CD4-positive, CD25-positive, alpha-beta regulatory T cell (primary cell): ENCODE measurements at regions not wholly inside any gene's neighbourhood (a gene's known extent, or its start where the extent isn't known, plus 50 kb on each side); places are given as distances from the start of the nearest gene placed in this dataset.

Experiments used
- ATAC-seq, 2 donors: fragments of 150-1000 bp; cut with Tn5 transposase; one replicate each; pipeline ENCODE4 v1.10.0; 2021; ENCODE audit warnings: low read depth in 2 of 2, moderate number of reproducible peaks in 2 of 2, moderate library complexity in 1 of 2
- DNase-seq, 3 donors: peaks; one replicate each; pipeline versions ENCODE4 v3.0.0 to v3.0.0-alpha.2; 2012 to 2022; ENCODE audit warnings: mixed read lengths in 1 of 3
- H3K27ac ChIP-seq: one replicate; pipeline ENCODE4 v1.7.0; 2013; ENCODE audit warnings: mild to moderate bottlenecking, low read length; ENCODE audit not compliant: insufficient read depth, poor library complexity, severe bottlenecking
- H3K27me3 ChIP-seq: one replicate; pipeline ENCODE4 v1.7.0; 2013; ENCODE audit warnings: low read length; ENCODE audit not compliant: control insufficient read depth, insufficient read depth
- H3K36me3 ChIP-seq: one replicate; pipeline ENCODE4 v1.7.0; 2013; ENCODE audit warnings: mild to moderate bottlenecking, low read length, moderate library complexity; ENCODE audit not compliant: control insufficient read depth, insufficient read depth
- H3K4me1 ChIP-seq: 2 replicates; pipeline ENCODE4 v1.7.0; 2013; ENCODE audit warnings: mild to moderate bottlenecking, low read length; ENCODE audit not compliant: insufficient read depth, control insufficient read depth, poor library complexity, severe bottlenecking
- H3K4me3 ChIP-seq: one replicate; pipeline ENCODE4 v1.7.0; 2013; ENCODE audit warnings: low read depth, mild to moderate bottlenecking, low read length, moderate library complexity
- H3K9me3 ChIP-seq, 2 experiments: 1 replicate in 1 of 2; 2 replicates in 1 of 2; pipeline ENCODE4 v1.7.0; 2013; ENCODE audit warnings: low read length in 2 of 2, mild to moderate bottlenecking in 1 of 2, moderate library complexity in 1 of 2; ENCODE audit not compliant: control insufficient read depth in 2 of 2
- H3K27ac Mint-ChIP-seq, 3 donors: one replicate each; pipeline ENCODE4 v1.8.0; 2020 to 2022; ENCODE audit warnings: mild to moderate bottlenecking in 3 of 3, mixed read lengths in 3 of 3, moderate library complexity in 2 of 3
- H3K27me3 Mint-ChIP-seq: one replicate; pipeline ENCODE4 v1.8.0; 2022; ENCODE audit warnings: mild to moderate bottlenecking, mixed read lengths
- H3K36me3 Mint-ChIP-seq: one replicate; pipeline ENCODE4 v1.8.0; 2020; ENCODE audit warnings: mixed read lengths
- H3K4me1 Mint-ChIP-seq, 4 donors: one replicate each; pipeline ENCODE4 v1.8.0; 2020 to 2022; ENCODE audit warnings: mixed read lengths in 4 of 4, mild to moderate bottlenecking in 1 of 4
- H3K4me3 Mint-ChIP-seq, 4 donors: one replicate each; pipeline ENCODE4 v1.8.0; 2020 to 2022; ENCODE audit warnings: mild to moderate bottlenecking in 4 of 4, mixed read lengths in 4 of 4, moderate library complexity in 3 of 4
- H3K9me3 Mint-ChIP-seq, 7 donors: one replicate each; pipeline ENCODE4 v1.8.0; 2020 to 2022; ENCODE audit warnings: mixed read lengths in 7 of 7, mild to moderate bottlenecking in 3 of 7, moderate library complexity in 2 of 7

DNA sequence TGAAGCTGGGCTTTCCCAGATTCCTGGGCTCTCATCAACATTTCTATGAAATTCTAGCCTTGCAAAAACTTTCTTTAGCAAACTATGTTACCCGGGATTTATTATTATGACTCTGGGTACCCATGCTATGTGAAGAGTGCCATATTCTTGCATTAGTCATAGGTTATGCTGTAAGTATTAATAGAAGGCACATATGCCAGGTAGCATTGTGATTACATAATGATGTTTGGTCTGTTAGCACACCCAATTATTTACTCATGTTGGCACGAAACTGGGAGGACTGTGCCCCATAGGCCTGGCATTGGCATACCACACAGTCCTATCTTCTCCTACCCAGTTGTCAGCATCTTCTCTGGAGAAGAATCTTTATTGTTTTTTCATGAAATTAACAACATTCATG is 171.0 kb downstream of the SLC4A3 start:
- H3K36me3 Mint-ChIP-seq, result no peaks in the 10 kb centered on the region
- Histone ChIP-seq H3K4me1 (no peaks in the 10 kb centered on the region), H3K27ac (no peak overlapping the region), H3K27me3 (no peaks in the 10 kb centered on the region), H3K36me3 (no peaks in the 10 kb centered on the region), H3K9me3 (no peaks in the 10 kb centered on the region), H3K4me3 (no peak overlapping the region)
- DNase-seq (no peak), ATAC-seq (no peak)
- H3K27me3 Mint-ChIP-seq, result peaks cover 4% of the 10 kb centered on the region
- H3K4me1 Mint-ChIP-seq, result no peaks in the 10 kb centered on the region
- H3K27ac Mint-ChIP-seq, result no peak overlapping the region
- no peak overlapping the region for H3K4me3 Mint-ChIP-seq
- H3K9me3 Mint-ChIP-seq, result peaks cover 0 to 4% (median 0%) of the 10 kb centered on the region in 7 donors

DNA sequence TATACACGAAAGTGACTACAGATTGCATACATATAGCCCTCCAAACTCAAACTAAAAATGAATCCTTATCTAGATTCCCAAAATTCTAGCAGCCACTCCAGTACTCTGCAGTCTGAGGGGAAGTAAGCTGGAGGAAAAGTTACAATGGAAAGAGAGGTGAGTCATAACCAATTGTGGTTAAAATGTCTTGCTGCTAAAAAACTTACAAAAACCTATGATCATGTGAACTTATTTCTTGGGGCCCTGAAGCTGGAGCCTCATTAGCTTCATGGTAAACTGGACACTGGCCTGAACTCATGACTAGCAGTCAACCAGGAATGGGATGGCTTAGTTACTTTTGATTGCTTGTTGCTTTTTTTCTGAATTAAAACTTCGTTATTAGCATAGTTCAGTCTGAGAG is 175.9 kb downstream of the SLC4A3 start:
- no peak overlapping the region for H3K4me3 ChIP-seq
- no peak for ATAC-seq
- H3K36me3 ChIP-seq, result no peaks in the 10 kb centered on the region
- no peak overlapping the region for H3K27ac ChIP-seq
- no peaks in the 10 kb centered on the region for H3K4me1 ChIP-seq
- no peak overlapping the region for H3K4me3 Mint-ChIP-seq
- H3K27ac Mint-ChIP-seq, result no peak overlapping the region
- no peak for DNase-seq
- H3K9me3 ChIP-seq, result no peaks in the 10 kb centered on the region
- H3K27me3 Mint-ChIP-seq, result no peaks in the 10 kb centered on the region
- no peaks in the 10 kb centered on the region for H3K27me3 ChIP-seq
- H3K4me1 Mint-ChIP-seq, result no peaks in the 10 kb centered on the region
- peaks cover 0 to 8% (median 0%) of the 10 kb centered on the region in 7 donors for H3K9me3 Mint-ChIP-seq
- no peaks in the 10 kb centered on the region for H3K36me3 Mint-ChIP-seq

DNA sequence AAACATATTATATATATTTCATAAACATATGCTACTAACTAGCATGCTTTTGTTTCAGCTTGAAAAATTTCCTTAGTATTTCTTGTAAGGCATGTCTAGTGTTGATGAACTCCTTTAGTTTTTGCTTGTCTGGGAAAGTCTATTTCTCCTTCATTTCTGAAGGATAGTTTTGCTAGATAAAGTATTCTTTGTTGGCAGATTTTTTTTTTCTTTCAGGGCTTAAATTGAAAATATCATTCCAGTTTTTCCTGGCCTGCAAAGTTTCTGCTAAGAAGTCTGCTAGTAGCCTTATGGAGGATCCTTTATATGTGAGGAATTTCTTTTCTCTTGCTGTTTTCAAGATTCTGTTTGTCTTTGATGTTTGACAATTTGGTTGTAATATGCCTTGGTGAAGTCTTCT is 183.5 kb downstream of the SLC4A3 start:
- no peak overlapping the region for H3K4me3 Mint-ChIP-seq
- H3K27ac Mint-ChIP-seq, result no peak overlapping the region
- H3K4me1 Mint-ChIP-seq, result no peaks in the 10 kb centered on the region
- H3K9me3 ChIP-seq, result peaks cover 10 to 17% of the 10 kb centered on the region in 2 experiments
- ATAC-seq (no peak), DNase-seq (no peak)
- peaks cover 0 to 16% (median 8%) of the 10 kb centered on the region in 7 donors for H3K9me3 Mint-ChIP-seq
- no peak overlapping the region for H3K4me3 ChIP-seq
- H3K27me3 ChIP-seq, result no peaks in the 10 kb centered on the region
- no peaks in the 10 kb centered on the region for H3K27me3 Mint-ChIP-seq
- H3K27ac ChIP-seq, result no peak overlapping the region
- no peaks in the 10 kb centered on the region for H3K4me1 ChIP-seq
- H3K36me3 Mint-ChIP-seq, result no peaks in the 10 kb centered on the region
- no peaks in the 10 kb centered on the region for H3K36me3 ChIP-seq

- Histone ChIP-seq H3K27ac (no peak overlapping the region), H3K27me3 (no peaks in the 10 kb centered on the region), H3K36me3 (no peaks in the 10 kb centered on the region), H3K9me3 (peaks cover 10 to 17% of the 10 kb centered on the region in 2 experiments), H3K4me3 (no peak overlapping the region), H3K4me1 (no peaks in the 10 kb centered on the region)
- H3K4me1 Mint-ChIP-seq, result no peaks in the 10 kb centered on the region
- no peaks in the 10 kb centered on the region for H3K27me3 Mint-ChIP-seq
- DNase-seq, result no peak
- H3K4me3 Mint-ChIP-seq, result no peak overlapping the region
- H3K27ac Mint-ChIP-seq, result no peak overlapping the region
- no peak for ATAC-seq
- H3K36me3 Mint-ChIP-seq, result no peaks in the 10 kb centered on the region
- H3K9me3 Mint-ChIP-seq, result peaks cover 0 to 15% (median 9%) of the 10 kb centered on the region in 7 donors
These were observed 185.2 kb downstream of the SLC4A3 start for GRCh38 chr2:219812672-219813071.

GRCh38 chr2:219820767-219821166 is 193.3 kb downstream of the SLC4A3 start:
- Mint-ChIP-seq H3K27ac (no peak overlapping the region), H3K4me3 (no peak overlapping the region), H3K4me1 (no peaks in the 10 kb centered on the region), H3K9me3 (peaks cover 0 to 8% (median 4%) of the 10 kb centered on the region in 7 donors), H3K27me3 (peaks cover 12% of the 10 kb centered on the region), H3K36me3 (no peaks in the 10 kb centered on the region)
- peaks cover 0 to 2% of the 10 kb centered on the region in 2 experiments for H3K9me3 ChIP-seq
- H3K4me3 ChIP-seq, result no peak overlapping the region
- DNase-seq, result no peak
- ATAC-seq, result no peak
- H3K27me3 ChIP-seq, result no peaks in the 10 kb centered on the region
- no peaks in the 10 kb centered on the region for H3K4me1 ChIP-seq
- H3K27ac ChIP-seq, result no peak overlapping the region
- no peaks in the 10 kb centered on the region for H3K36me3 ChIP-seq

- Histone ChIP-seq H3K4me1 (no peaks in the 10 kb centered on the region), H3K9me3 (peaks cover 0 to 2% of the 10 kb centered on the region in 2 experiments), H3K27ac (no peak overlapping the region), H3K27me3 (no peaks in the 10 kb centered on the region), H3K36me3 (no peaks in the 10 kb centered on the region), H3K4me3 (no peak overlapping the region)
- H3K4me3 Mint-ChIP-seq, result no peak overlapping the region
- H3K36me3 Mint-ChIP-seq, result no peaks in the 10 kb centered on the region
- H3K27ac Mint-ChIP-seq, result no peak overlapping the region
- no peaks in the 10 kb centered on the region for H3K4me1 Mint-ChIP-seq
- ATAC-seq (no peak), DNase-seq (no peak)
- peaks cover 0 to 4% (median 0%) of the 10 kb centered on the region in 7 donors for H3K9me3 Mint-ChIP-seq
- H3K27me3 Mint-ChIP-seq, result peaks cover 12% of the 10 kb centered on the region
These were observed 196.1 kb downstream of the SLC4A3 start for GRCh38 chr2:219823574-219823973.

DNA sequence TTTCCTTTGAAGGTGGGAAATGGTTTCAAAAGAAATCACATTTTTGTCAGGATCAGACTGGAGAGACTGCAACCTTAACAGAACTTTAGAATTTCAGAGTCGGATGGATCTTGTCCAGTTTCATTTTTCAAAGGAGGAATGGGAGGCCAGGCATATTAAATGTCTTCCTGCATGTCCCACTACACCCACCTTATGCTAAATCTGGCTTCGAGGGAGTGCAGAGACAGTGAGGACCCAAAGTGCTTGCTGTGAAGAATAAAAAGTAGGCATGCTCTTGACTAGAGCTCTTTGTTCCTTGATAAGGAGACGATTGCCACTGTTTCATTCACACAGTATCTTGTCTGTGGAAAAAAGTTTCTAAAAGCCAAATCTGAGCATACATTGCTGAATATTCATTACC is 197.6 kb downstream of the SLC4A3 start:
- no peak overlapping the region for H3K4me3 Mint-ChIP-seq
- H3K9me3 ChIP-seq, result no peaks in the 10 kb centered on the region
- no peaks in the 10 kb centered on the region for H3K27me3 ChIP-seq
- H3K36me3 ChIP-seq, result no peaks in the 10 kb centered on the region
- DNase-seq (no peak), ATAC-seq (no peak)
- H3K9me3 Mint-ChIP-seq, result peaks cover 0 to 2% (median 0%) of the 10 kb centered on the region in 7 donors
- H3K4me3 ChIP-seq, result no peak overlapping the region
- H3K27me3 Mint-ChIP-seq, result peaks cover 12% of the 10 kb centered on the region
- H3K36me3 Mint-ChIP-seq, result no peaks in the 10 kb centered on the region
- no peak overlapping the region for H3K27ac Mint-ChIP-seq
- H3K27ac ChIP-seq, result no peak overlapping the region
- H3K4me1 ChIP-seq, result no peaks in the 10 kb centered on the region
- no peaks in the 10 kb centered on the region for H3K4me1 Mint-ChIP-seq

DNA sequence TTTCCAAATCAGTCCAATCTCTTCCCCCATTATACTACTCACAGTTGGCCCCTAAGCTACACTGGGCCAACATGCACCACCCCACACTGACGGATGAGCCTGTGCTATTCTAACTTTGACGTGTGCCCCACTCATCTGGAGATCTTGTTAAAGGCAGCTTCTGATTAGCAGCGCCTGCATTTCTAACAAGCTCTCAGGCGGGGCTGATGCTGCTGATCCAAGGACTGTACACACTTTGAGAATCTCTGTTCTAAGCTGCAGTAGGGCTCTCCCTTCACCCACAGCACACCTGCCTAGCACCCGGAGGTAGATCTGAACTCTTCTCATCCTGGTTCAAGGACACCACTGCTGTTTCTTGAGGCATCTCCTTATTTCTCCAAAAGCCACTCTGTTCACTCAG is 200.7 kb downstream of the SLC4A3 start:
- Mint-ChIP-seq H3K27me3 (peaks cover under 1% of the 10 kb centered on the region), H3K27ac (no peak overlapping the region), H3K4me3 (no peak overlapping the region), H3K36me3 (no peaks in the 10 kb centered on the region), H3K4me1 (no peaks in the 10 kb centered on the region), H3K9me3 (peaks cover 0 to 2% (median 0%) of the 10 kb centered on the region in 7 donors)
- Histone ChIP-seq H3K4me3 (no peak overlapping the region), H3K4me1 (no peaks in the 10 kb centered on the region), H3K27ac (no peak overlapping the region), H3K9me3 (no peaks in the 10 kb centered on the region), H3K36me3 (no peaks in the 10 kb centered on the region), H3K27me3 (no peaks in the 10 kb centered on the region)
- no peak for ATAC-seq
- no peak for DNase-seq
